ENCODE measurements at regions not wholly inside any gene's neighbourhood (a gene's known extent, or its start where the extent isn't known, plus 50 kb on each side); places are given as distances from the start of the nearest gene placed in this dataset.

GRCh38 chr12:59388176-59388575 lies 207.7 kb upstream of the SLC16A7 start:
- TF ChIP-seq CTCF (conservative IDR thresholded peaks at IDR 0.05; ENCODE audit: low read length) = no peak
- no peak for TF ChIP-seq EZH2phosphoT487 (IDR thresholded peaks at IDR 0.05; ENCODE audit: borderline replicate concordance)
